Activated CD4-positive, alpha-beta T cell treated with anti-CD3 and anti-CD28 coated beads, Interleukin-2, amount 50 U/mL, for 4 hours (primary cell): ENCODE measurements at regions not wholly inside any gene's neighbourhood (a gene's known extent, or its start where the extent isn't known, plus 50 kb on each side); places are given as distances from the start of the nearest gene placed in this dataset.

Experiments
- DNase-seq, 2 experiments: peaks; one replicate each; pipeline ENCODE4 v3.0.0-alpha.2; 2020

- no peak for DNase-seq
These were observed 133.6 kb downstream of the SP3 start for GRCh38 chr2:173831312-173832229.

DNA sequence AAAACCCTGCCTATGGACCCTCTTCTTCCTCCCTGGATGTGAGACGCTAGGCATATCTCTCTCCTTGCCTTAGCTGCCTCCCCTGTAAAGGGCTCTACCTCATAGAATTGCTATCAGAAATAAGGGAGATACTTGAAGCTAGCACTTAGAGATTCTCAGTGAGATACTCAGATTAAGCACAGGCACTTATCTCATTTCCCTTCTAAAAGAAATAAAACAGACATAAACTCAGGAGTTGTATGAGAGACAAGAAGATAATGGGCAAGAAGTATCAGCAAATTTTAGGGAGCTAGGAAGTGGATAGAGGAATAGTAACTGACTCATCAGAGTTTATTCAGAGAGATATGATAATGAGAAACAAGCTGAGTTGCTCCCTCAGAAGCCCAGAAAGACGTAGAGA lies 131.0 kb downstream of the SP3 start:
- DNase-seq = no peak

GRCh38 chr2:173835726-173836125 lies 129.4 kb downstream of the SP3 start:
- no peak for DNase-seq

DNA sequence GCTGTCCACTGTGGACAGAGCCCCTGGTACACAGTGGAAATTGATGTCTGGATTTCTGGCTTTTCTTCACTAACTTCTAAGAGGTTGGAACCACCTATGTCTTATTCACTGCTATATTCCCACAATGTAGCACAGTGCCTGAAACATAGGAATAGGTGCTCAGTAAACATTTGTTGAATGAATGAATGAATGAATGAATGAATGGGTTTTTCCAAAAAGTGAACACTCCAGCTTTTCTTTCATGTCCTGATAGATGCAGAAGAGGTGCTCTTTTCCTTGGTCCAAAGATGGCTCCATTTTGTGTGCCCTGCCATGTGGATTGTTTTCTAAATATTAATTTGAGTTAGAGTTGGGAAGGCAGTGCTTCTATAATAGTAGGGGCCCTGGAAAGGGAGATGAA lies 124.1 kb downstream of the SP3 start:
- no peak for DNase-seq

GRCh38 chr2:173843526-173843925 lies 121.6 kb downstream of the SP3 start:
- DNase-seq = no peak

DNA sequence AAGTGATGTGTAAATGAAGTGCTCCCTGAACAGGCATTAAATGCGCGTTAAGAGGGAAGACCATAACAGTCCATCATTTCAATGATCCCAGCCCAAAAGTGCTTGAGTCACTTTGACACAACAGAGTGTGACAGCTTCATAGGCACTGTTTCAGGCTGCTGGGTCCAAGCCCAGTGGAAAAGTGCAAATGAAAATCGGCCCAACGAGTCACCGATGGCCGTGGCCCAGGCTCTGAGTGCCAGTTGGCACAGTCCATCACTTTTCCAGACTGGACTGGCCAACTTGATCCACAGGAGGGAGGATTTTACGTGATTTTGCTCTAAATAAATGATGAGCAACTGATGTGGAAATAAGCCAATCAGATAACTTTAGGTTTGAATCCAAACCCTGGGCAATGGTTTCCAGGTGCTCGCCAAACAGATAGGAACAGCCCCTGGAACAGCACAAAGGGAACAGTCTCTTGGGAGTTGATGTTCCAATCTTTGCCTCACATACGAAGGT lies 114.0 kb downstream of the SP3 start:
- DNase-seq = no peak

- no peak for DNase-seq
These were observed 111.0 kb downstream of the SP3 start for GRCh38 chr2:173854141-173854540.

DNA sequence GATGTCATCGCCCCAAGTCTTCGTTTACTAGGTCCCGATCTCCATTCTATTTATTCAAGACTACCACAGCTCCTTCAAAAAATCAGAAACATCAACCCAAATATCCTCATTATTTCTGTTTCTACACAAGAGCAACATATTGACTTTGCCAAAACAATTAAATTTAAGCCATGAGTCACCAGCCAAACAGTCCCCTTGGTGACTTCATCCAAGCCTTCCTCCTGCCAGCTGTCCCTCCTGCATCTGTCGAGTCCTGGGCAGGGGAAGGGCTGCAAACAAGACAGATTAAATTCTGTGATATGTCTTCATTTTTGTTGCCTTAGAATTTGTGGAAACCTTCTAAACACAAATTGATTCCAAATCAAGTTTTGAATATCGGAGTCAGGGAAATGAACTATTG lies 110.3 kb downstream of the SP3 start:
- no peak for DNase-seq

GRCh38 chr2:173855661-173856060 lies 109.5 kb downstream of the SP3 start:
- no peak for DNase-seq
